GM12878 (cell line): ENCODE measurements at regions not wholly inside any gene's neighbourhood (a gene's known extent, or its start where the extent isn't known, plus 50 kb on each side); places are given as distances from the start of the nearest gene placed in this dataset.

ENCODE experiments used
- ATAC-seq: fragments of 200-7000 bp; cut with Tn5 transposase; 3 replicates; pipeline ENCODE4 v1.9.1; 2020; ENCODE audit warnings: mild to moderate bottlenecking, moderate library complexity
- BruUV-seq: library from RNA; stranded (reverse); fragments of 400-500 nt; replicated peaks from 2 replicates; lab custom pipeline; 2021; lab: Mats Ljungman, UMichigan
- CTCF ChIA-PET: fragments of 300-600 bp; sonication (Branson Sonifier 250); formaldehyde crosslinking; extraction: SDS; loops from one replicate; lab custom pipeline; 2021; ENCODE audit warnings: inconsistent platforms; lab: Yijun Ruan, JAX
- POLR2A ChIA-PET: fragments of 350-600 bp; formaldehyde crosslinking; extraction: SDS; loops from one replicate; lab custom pipeline; 2021; ENCODE audit warnings: inconsistent platforms; lab: Charles Lee
- RAD21 ChIA-PET: fragments of 300-600 bp; sonication (Branson Sonifier 250); formaldehyde crosslinking; loops from one replicate; lab custom pipeline; 2023; ENCODE audit warnings: antibody characterized with exemption; ENCODE audit not compliant: unreplicated experiment; lab: Charles Lee
- SMC1A ChIA-PET: fragments of 300-600 bp; sonication (Branson Sonifier 250); formaldehyde crosslinking; loops from one replicate; lab custom pipeline; 2023; ENCODE audit not compliant: unreplicated experiment, uncharacterized antibody; lab: Charles Lee
- DNase-seq: peaks from one replicate; pipeline ENCODE4 v3.0.0-alpha.2; 2011; ENCODE audit warnings: low read depth, low spot score
- FAIRE-seq: peaks from 3 replicates; lab custom pipeline; 2011; peaks lifted over from hg19 to GRCh38; lab: Jason Lieb, UNC
- H2AFZ ChIP-seq: 2 replicates; pipeline ENCODE4 v1.6.0; 2011; ENCODE audit warnings: low read depth, low read length, control low read depth; ENCODE audit not compliant: control insufficient read depth
- H3K27ac ChIP-seq: 2 replicates; pipeline ENCODE4 v1.5.1; 2011; ENCODE audit warnings: control low read depth; ENCODE audit not compliant: control insufficient read depth, insufficient read depth
- H3K27me3 ChIP-seq, 2 experiments: replicated peaks in 1 of 2; 2 replicates each; pipeline versions ENCODE4 v1.6.0 to v1.6.1; 2011; ENCODE audit warnings: low read length in 1 of 2; ENCODE audit not compliant: control insufficient read depth in 2 of 2, insufficient read depth in 2 of 2
- H3K36me3 ChIP-seq, 2 experiments: 2 replicates each; pipeline ENCODE4 v1.5.1; 2011; ENCODE audit warnings: low read length in 1 of 2; ENCODE audit not compliant: control insufficient read depth in 2 of 2, insufficient read depth in 2 of 2
- H3K4me1 ChIP-seq: 2 replicates; pipeline ENCODE4 v1.6.1; 2011; ENCODE audit warnings: mild to moderate bottlenecking, low read length, moderate library complexity, mixed read lengths; ENCODE audit not compliant: control insufficient read depth, insufficient read depth
- H3K4me2 ChIP-seq: 2 replicates; pipeline ENCODE4 v1.6.0; 2011; ENCODE audit warnings: control low read depth; ENCODE audit not compliant: control insufficient read depth, insufficient read depth
- H3K4me3 ChIP-seq: fragments of 200-600 bp; sonication (generic); 2 replicates; pipeline ENCODE4 v1.5.1; 2016
- H3K79me2 ChIP-seq: 2 replicates; pipeline ENCODE4 v1.6.0; 2011; ENCODE audit warnings: low read length; ENCODE audit not compliant: control insufficient read depth, insufficient read depth
- H3K9ac ChIP-seq: 2 replicates; pipeline ENCODE4 v1.8.0; 2011; ENCODE audit warnings: low read length, control low read depth, mixed read lengths; ENCODE audit not compliant: control insufficient read depth, insufficient read depth
- H3K9me3 ChIP-seq: replicated peaks from 3 replicates; pipeline ENCODE4 v1.5.1; 2011; ENCODE audit warnings: mild to moderate bottlenecking, low read length; ENCODE audit not compliant: control insufficient read depth, insufficient read depth
- H4K20me1 ChIP-seq: 2 replicates; pipeline ENCODE4 v1.6.0; 2011; ENCODE audit not compliant: control insufficient read depth, insufficient read depth
- CBX3 ChIP-seq: fragments of 200-600 bp; sonication (generic); IDR thresholded peaks from 2 replicates; pipeline ENCODE4 v1.6.1; 2016; ENCODE audit warnings: low read depth, borderline replicate concordance
- FOXM1 ChIP-seq: IDR thresholded peaks from 2 replicates; pipeline ENCODE4 v1.6.1; 2012; ENCODE audit warnings: low read depth, mild to moderate bottlenecking, inconsistent platforms, low read length, moderate library complexity
- GABPA ChIP-seq: IDR thresholded peaks from 2 replicates; pipeline ENCODE4 v1.6.1; 2014; ENCODE audit warnings: antibody characterized with exemption, low read depth, mild to moderate bottlenecking, inconsistent platforms
- MYC ChIP-seq: IDR thresholded peaks from 2 replicates; pipeline ENCODE4 v1.6.1; 2011; ENCODE audit warnings: mild to moderate bottlenecking, low read length, moderate library complexity, inconsistent platforms; ENCODE audit not compliant: insufficient read depth, insufficient replicate concordance, insufficient read length, severe bottlenecking
- RAD51 ChIP-seq: fragments of 450-650 bp; IDR thresholded peaks from 2 replicates; pipeline ENCODE4 v1.6.1; 2016; ENCODE audit warnings: moderate library complexity, mild to moderate bottlenecking, inconsistent platforms
- SP1 ChIP-seq: IDR thresholded peaks from one replicate; pipeline ENCODE4 v1.6.1; 2011; ENCODE audit warnings: low read depth, low read length
- USF2 ChIP-seq: IDR thresholded peaks from 2 replicates; pipeline ENCODE4 v1.6.1; 2011; ENCODE audit warnings: low read depth, low read length, improper control_type of control experiment, borderline replicate concordance
- ZNF217 ChIP-seq: fragments of 450-650 bp; IDR thresholded peaks from 2 replicates; pipeline ENCODE4 v1.6.1; 2017; ENCODE audit warnings: antibody characterized with exemption, mild to moderate bottlenecking
- WGBS: methylation state at CpG from one replicate; pipeline ENCODE4 v1.1.6; 2016; ENCODE audit warnings: low lambda C conversion rate; ENCODE audit not compliant: insufficient replicate concordance, insufficient coverage; ENCODE audit errors: missing lambda C conversion rate; 5-methylcytosine and 5-hydroxymethylcytosine counted together
- in situ Hi-C: fragments of 300-500 bp; cut with MboI; formaldehyde crosslinking; loops from 9 replicates; pipeline ENCODE4 v1.14.3; 2018; ENCODE audit warnings: mixed read lengths
- intact Hi-C: fragments of 100-400 bp; cut with micrococcal nuclease; formaldehyde crosslinking; loops from one replicate; pipeline ENCODE4 v1.14.2; 2022; ENCODE audit not compliant: unreplicated experiment
- TF ChIP-seq, protein P1 (sequence below): fragments of 450-650 bp; IDR thresholded peaks from 2 replicates; pipeline ENCODE4 v1.6.1; 2017; ENCODE audit warnings: antibody characterized with exemption, mild to moderate bottlenecking, moderate library complexity

DNA sequence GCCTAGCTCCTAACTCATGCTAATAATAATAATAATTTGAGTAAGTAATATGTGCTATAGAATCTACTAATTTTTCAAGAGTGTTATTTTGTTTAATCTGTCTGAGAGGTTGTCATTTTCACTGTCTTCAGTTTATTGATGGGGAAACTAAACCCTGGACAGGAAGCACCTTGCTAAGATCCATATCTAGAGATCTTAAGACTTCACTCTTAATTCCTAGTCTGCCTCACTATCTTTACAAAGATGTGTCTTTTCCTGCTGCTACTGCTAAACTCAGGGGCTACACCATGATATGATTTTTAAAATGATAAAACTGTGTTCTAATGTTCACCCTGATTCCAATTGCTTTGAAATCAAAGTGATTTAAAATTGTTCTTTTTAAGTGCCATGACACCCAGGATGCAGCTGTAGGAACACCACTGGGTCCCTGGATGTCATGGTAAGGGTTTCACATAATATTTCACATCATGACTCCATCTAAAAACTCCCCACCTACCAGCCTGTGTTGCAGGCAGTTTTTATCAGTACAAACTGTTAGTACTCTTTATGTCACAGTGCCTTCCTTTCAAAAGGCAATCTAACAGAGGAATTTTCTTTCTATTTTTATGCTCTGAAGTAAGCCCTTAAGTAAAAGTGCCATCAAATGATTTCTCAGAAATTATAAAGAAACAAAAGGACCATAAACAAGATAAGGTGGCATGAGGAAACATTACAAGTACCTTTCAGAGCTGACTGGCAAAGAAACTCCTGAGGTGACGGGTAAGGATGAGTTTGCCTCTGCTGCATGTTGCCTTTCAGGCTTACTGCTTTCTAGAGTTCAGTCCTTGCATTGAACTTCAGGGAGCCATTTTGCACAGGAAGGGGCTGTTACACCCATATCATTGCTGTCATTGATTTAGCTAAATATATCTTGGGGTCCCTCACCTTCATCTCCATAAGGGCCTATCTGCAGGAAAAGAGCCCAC, 160.1 kb upstream of the SATB1 start:
- TF ChIP-seq RAD51 (no peak), USF2 (no peak), GABPA (no peak), CBX3 (no peak), ZNF217 (no peak), SP1 (no peak), FOXM1 (no peak), MYC (no peak)
- TF ChIP-seq, protein P1, sequence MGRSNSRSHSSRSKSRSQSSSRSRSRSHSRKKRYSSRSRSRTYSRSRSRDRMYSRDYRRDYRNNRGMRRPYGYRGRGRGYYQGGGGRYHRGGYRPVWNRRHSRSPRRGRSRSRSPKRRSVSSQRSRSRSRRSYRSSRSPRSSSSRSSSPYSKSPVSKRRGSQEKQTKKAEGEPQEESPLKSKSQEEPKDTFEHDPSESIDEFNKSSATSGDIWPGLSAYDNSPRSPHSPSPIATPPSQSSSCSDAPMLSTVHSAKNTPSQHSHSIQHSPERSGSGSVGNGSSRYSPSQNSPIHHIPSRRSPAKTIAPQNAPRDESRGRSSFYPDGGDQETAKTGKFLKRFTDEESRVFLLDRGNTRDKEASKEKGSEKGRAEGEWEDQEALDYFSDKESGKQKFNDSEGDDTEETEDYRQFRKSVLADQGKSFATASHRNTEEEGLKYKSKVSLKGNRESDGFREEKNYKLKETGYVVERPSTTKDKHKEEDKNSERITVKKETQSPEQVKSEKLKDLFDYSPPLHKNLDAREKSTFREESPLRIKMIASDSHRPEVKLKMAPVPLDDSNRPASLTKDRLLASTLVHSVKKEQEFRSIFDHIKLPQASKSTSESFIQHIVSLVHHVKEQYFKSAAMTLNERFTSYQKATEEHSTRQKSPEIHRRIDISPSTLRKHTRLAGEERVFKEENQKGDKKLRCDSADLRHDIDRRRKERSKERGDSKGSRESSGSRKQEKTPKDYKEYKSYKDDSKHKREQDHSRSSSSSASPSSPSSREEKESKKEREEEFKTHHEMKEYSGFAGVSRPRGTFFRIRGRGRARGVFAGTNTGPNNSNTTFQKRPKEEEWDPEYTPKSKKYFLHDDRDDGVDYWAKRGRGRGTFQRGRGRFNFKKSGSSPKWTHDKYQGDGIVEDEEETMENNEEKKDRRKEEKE: no peak
- ChIA-PET RAD21 (no interaction called here), SMC1A (interaction anchor here (1.5 kb wide), 1 partner anchor 15 kb away, joined by 3 read pairs; no protein-coding TSS in a partner anchor), CTCF (interaction anchor here (1.0 kb wide), 1 partner anchor 173 kb away, joined by 3 read pairs; no protein-coding TSS in a partner anchor), POLR2A (no interaction called here)
- Histone ChIP-seq H3K27ac (no peak overlapping the region), H3K36me3 (no peaks in the 10 kb centered on the region), H2AFZ (no peak overlapping the region), H3K27me3 (no peaks in the 10 kb centered on the region), H3K9me3 (no peaks in the 10 kb centered on the region), H3K4me2 (no peak overlapping the region), H3K79me2 (no peaks in the 10 kb centered on the region), H4K20me1 (no peaks in the 10 kb centered on the region), H3K4me3 (no peak overlapping the region), H3K4me1 (no peaks in the 10 kb centered on the region), H3K9ac (no peak overlapping the region)
- ATAC-seq (no peak), DNase-seq (no peak), FAIRE-seq (no peak)
- intact Hi-C loops (no loop called here), in situ Hi-C loops (no loop called here)
- WGBS: 0% methylated on average over 1 of the region's 1 CpG
- no TSS peak for BruUV-seq
